Hematopoietic multipotent progenitor cell treated with erythropoietin and hydrocortisone succinate and interleukin-3 and kit ligand, for 15 days (in vitro differentiated cells): ENCODE measurements at regions not wholly inside any gene's neighbourhood (a gene's known extent, or its start where the extent isn't known, plus 50 kb on each side); places are given as distances from the start of the nearest gene placed in this dataset.

ENCODE experiments used
- DNase-seq: peaks from one replicate; pipeline ENCODE4 v3.0.0-alpha.2; 2015; ENCODE audit warnings: low spot score

- no peak for DNase-seq
Observed at GRCh38 chr5:67294266-67294938, 97.8 kb upstream of the CD180 start.

DNA sequence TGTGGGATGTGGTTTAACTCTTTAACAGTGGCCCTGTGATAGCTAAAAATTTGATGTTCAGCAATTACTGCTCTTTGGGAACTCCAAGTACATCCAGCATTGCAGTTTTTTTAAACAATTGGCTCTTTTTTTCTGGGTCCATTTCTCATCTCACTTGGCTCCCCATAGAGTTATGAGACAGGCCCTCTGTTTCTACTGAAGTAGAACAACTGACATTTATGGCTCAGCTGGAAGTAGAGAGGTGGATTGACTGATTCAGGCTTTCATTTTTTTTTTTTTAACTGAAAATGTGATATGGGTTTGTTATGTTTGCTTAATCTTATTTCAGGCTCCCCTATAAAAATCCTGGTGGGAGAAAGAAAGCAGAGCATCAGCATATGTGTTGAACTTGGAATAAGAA, 96.6 kb upstream of the CD180 start:
- no peak for DNase-seq

DNA sequence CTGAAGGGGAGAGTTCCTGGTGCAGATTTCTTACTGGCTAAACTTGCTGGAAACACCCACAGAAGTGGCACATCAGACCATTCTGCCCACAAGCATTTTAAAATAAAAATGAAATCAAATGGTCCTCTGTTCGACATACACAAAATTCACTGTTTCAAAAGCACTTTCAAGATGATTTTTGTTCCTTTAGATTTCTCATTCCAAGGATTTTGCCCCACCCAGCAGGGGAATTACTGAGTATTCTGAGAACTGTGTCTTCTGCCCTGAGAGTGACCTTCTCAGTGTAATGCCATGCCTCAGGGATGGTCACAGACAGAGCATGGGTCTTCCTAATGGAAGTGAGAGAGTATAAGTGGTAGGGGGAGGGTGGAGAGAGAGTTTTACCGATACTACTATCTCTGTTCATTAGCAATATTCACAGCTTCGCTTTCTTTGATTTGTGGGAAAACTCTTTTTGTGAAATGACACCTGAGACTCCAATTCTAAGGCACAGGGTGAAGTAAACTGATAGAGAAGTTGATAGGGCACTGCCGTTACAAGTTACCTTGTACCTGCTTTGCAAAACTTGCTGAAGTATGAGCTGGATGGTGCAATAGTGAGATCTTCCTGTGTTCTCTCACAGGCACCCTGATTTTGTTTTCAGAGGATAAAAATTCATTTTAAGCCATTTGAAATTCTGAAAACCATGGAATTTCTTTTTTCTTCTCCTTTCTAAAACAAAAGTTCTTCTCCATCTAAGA, 95.8 kb upstream of the CD180 start:
- DNase-seq: no peak

DNA sequence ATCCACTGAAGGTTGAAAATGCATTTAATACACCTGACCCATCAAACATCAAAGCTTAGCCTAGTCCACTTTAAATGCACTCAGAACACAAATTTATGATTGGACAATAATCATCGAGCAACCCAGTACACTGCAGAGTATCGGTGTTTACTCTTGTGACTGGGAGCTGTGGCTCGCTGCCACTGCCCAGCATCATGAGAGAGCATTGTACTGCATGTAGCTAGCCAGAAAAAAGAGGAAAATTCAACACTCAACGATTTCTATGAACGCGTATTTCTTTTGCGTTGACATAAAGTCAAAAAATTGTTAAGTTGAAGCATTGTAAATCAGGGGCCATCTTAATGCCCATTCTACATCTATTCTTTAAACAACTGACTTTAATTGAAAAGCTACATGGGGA, 95.1 kb upstream of the CD180 start:
- DNase-seq: no peak

DNA sequence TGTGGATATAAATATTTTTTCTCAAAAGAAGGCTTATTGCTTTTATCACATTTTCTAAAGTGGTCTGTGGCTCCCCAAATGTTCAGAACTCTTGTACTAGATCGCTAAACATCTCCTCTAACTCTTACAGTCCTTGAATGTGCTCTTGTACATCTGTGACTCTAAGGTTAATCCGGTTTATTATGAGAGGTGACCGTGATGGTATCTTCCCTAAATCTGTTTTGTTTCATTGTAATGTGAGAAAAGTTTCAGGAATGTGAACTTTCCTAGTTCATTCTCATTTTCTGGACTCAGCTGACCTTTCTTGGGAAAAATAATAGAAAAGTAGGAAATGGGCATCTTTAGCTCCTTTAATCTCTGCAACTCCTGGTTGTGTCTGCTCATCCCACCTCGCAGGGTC, 94.5 kb upstream of the CD180 start:
- no peak for DNase-seq

- no peak for DNase-seq
Observed at GRCh38 chr5:67290655-67291054, 94.1 kb upstream of the CD180 start.

GRCh38 chr5:67289763-67290521, 93.3 kb upstream of the CD180 start:
- no peak for DNase-seq

DNA sequence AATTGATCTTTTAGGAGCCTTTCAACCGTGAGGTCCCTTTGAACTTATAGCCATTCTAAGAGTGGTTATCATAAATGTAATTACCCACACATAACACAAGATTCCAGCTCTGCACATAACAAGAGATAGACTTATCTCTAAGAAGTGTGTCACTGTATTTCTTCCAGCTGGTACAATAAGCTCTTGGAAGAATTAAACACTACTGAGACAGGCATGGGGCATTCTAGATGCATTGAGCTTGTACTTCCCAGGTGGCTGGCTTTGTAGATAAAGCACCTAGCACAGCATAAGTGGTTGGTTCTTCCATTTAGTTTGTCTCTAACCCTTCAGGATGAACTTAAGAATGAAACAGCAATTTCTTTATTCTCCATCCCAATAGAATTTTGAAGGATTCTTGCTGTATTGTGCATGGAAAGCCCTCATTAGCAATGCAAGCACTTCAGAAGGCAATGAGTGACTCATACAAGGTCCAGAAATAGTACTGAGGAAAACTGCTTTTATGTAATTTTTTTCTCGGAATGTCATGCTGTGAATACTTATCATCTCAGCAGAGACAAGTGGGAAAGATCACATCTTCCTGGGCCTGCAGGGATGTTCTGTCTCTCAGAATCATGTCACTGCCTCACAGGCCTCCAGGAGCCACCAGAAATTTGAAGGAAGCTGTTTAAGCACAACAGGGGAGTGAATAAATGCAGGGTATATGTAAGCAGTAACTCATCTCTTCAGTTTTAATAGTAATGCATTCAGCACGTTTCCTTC, 91.1 kb upstream of the CD180 start:
- DNase-seq: no peak

- DNase-seq: no peak
Observed at GRCh38 chr5:67286006-67286405, 89.4 kb upstream of the CD180 start.

GRCh38 chr5:67283988-67284487, 87.4 kb upstream of the CD180 start:
- no peak for DNase-seq

DNA sequence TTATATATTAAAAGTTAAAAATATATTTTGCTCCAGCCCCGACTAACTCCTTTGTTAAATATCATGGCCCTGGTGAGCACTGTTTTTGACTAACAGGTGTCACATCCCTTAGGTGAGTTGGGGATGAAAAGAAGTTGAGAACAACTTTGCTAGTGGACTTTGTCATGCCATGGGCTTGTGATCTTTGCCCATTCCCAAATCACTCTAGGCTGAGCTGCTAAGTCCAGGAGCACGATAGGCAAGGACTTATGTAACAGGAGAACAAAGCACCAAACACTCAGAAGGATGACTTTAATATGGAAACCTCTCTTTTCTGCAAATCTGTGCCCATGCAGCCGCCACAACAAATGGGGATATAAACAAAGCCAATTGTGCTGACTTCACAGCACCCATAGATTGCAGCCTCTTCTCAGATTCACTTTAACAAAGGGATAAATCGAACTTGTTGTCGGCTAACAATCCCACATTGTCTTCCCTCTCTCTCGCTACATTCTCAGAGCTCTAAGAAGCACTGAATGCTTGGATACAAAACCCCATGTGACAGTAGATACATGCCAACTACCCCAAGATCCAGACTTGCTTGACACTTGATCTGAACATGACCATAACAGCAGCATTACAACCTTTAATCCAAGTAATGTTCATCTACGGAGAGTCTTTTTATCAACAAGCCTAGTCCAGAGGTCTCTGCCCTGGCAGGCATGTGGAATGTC, 86.8 kb upstream of the CD180 start:
- no peak for DNase-seq

GRCh38 chr5:67281874-67282273, 85.3 kb upstream of the CD180 start:
- DNase-seq: no peak

GRCh38 chr5:67273689-67274356, 77.2 kb upstream of the CD180 start:
- DNase-seq: no peak

GRCh38 chr5:67272453-67273130, 76.0 kb upstream of the CD180 start:
- DNase-seq: no peak

- DNase-seq: no peak
Observed at GRCh38 chr5:67268231-67269021, 71.8 kb upstream of the CD180 start.

- no peak for DNase-seq
Observed at GRCh38 chr5:67267512-67268216, 71.1 kb upstream of the CD180 start.

DNA sequence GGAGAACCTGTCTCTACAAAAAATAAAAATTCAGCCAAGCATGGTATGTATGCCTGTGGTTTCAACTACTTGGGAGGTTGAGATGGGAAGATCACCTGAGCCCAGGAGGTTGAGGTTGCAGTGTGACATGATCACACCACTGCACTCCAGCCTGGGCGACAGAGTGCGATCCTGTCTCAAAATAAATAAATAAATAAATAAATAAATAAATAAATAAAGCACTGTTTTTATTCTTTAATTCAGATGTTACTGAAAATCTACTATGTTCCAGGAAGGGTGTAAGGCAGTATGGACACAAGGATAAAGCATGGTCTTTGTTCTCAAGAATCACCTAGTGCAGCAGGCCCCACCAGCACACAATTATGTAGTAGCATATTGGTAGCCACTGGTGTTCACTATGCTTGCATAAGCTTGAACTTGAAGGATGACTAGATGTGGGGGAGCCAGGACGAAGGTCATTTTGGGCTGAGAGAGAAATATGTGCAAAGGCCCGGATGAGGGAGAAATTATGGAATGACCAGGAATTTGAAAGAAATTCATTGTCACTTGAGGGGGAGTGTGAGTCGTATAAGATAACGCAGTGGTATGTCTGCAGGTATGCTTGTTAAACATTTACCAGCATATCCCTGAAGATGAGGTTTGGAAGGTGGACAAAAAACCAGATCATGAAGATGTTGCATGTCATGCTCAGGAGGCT, 70.2 kb upstream of the CD180 start:
- DNase-seq: no peak

- DNase-seq: no peak
Observed at GRCh38 chr5:67265951-67266350, 69.4 kb upstream of the CD180 start.
